Fibroblast of lung (primary cell): ENCODE measurements at regions not wholly inside any gene's neighbourhood (a gene's known extent, or its start where the extent isn't known, plus 50 kb on each side); places are given as distances from the start of the nearest gene placed in this dataset.

Experiments used
- DNase-seq, 2 donors: peaks; one replicate each; pipeline versions ENCODE4 v3.0.0 to v3.0.0-alpha.2; 2010; ENCODE audit warnings: low read depth in 2 of 2
- H2AFZ ChIP-seq: 2 replicates; pipeline ENCODE4 v1.5.1; 2012; ENCODE audit warnings: low read length, control low read depth, inconsistent platforms
- H3K27ac ChIP-seq: 2 replicates; pipeline ENCODE4 v1.5.1; 2011; ENCODE audit warnings: low read length, control low read depth; ENCODE audit not compliant: insufficient read depth
- H3K27me3 ChIP-seq: 2 replicates; pipeline ENCODE4 v1.5.1; 2011; ENCODE audit warnings: mild to moderate bottlenecking, low read length; ENCODE audit not compliant: control insufficient read depth, insufficient read depth
- H3K36me3 ChIP-seq: 2 replicates; pipeline ENCODE4 v1.5.1; 2011; ENCODE audit warnings: low read length; ENCODE audit not compliant: control insufficient read depth, insufficient read depth
- H3K4me1 ChIP-seq: 2 replicates; pipeline ENCODE4 v1.5.1; 2011; ENCODE audit warnings: low read length; ENCODE audit not compliant: control insufficient read depth, insufficient read depth; ENCODE audit errors: extremely low read depth
- H3K4me2 ChIP-seq: 2 replicates; pipeline ENCODE4 v1.5.1; 2011; ENCODE audit warnings: low read length, control low read depth; ENCODE audit not compliant: insufficient read depth; ENCODE audit errors: extremely low read depth
- H3K4me3 ChIP-seq, 4 experiments: fragments of 200-600 bp in 1 of 4; sonication (generic) in 1 of 4; replicated peaks in 1 of 4; 2 replicates each; pipeline ENCODE4 v1.5.1; 2011 to 2016; ENCODE audit warnings: low read length in 4 of 4, low read depth in 3 of 4, mild to moderate bottlenecking in 3 of 4, control low read depth in 2 of 4, inconsistent platforms in 1 of 4, mixed read lengths in 1 of 4; ENCODE audit not compliant: insufficient read depth in 1 of 4; ENCODE audit errors: control extremely low read depth in 1 of 4
- H3K79me2 ChIP-seq: 2 replicates; pipeline ENCODE4 v1.5.1; 2012; ENCODE audit warnings: mild to moderate bottlenecking, low read length, inconsistent platforms; ENCODE audit not compliant: control insufficient read depth, insufficient read depth
- H3K9ac ChIP-seq: 2 replicates; pipeline ENCODE4 v1.5.1; 2011; ENCODE audit warnings: mild to moderate bottlenecking, low read length, control low read depth; ENCODE audit not compliant: insufficient read depth
- H3K9me3 ChIP-seq: 2 replicates; pipeline ENCODE4 v1.5.1; 2012; ENCODE audit warnings: low read depth, low read length; ENCODE audit not compliant: control insufficient read depth, insufficient read depth
- H4K20me1 ChIP-seq: 2 replicates; pipeline ENCODE4 v1.5.1; 2011; ENCODE audit warnings: low read length; ENCODE audit not compliant: control insufficient read depth, insufficient read depth; ENCODE audit errors: extremely low read depth
- CTCF ChIP-seq, 2 donors: IDR thresholded peaks in 1 of 2; conservative IDR thresholded peaks in 1 of 2; 1 replicate in 1 of 2; 2 replicates in 1 of 2; pipeline ENCODE4 v1.5.1; 2011 to 2012; ENCODE audit warnings: low read length in 2 of 2, control low read depth in 1 of 2, inconsistent platforms in 1 of 2, low read depth in 1 of 2, mild to moderate bottlenecking in 1 of 2
- EZH2 ChIP-seq: IDR thresholded peaks from 2 replicates; pipeline ENCODE4 v1.5.1; 2012; ENCODE audit warnings: low read length, control low read depth, mild to moderate bottlenecking; ENCODE audit errors: missing control alignments

GRCh38 chr4:26171941-26172340, 148.9 kb upstream of the RBPJ start:
- TF ChIP-seq EZH2 (no peak), CTCF (conservative IDR thresholded peaks at IDR 0.05 in 1 of 2, IDR thresholded peaks at IDR 0.05 in 1 of 2; ENCODE audit: low read depth in 1 of 2, low read length in 2 of 2) (no peak)
- H3K4me2 ChIP-seq = peak overlapping the region; percentile 7
- DNase-seq = peak; percentile 95 to 99
- no peak overlapping the region for H3K4me3 ChIP-seq
- no peaks in the 10 kb centered on the region for H3K27me3 ChIP-seq
- H3K4me1 ChIP-seq = peaks cover 16% of the 10 kb centered on the region
- H3K27ac ChIP-seq = peak overlapping the region; percentile 81
- H3K9ac ChIP-seq = no peak overlapping the region
- no peaks in the 10 kb centered on the region for H3K9me3 ChIP-seq
- no peaks in the 10 kb centered on the region for H3K79me2 ChIP-seq
- H3K36me3 ChIP-seq = no peaks in the 10 kb centered on the region
- H4K20me1 ChIP-seq = no peaks in the 10 kb centered on the region
- H2AFZ ChIP-seq = no peak overlapping the region

GRCh38 chr4:26173619-26174018, 147.2 kb upstream of the RBPJ start:
- no peak overlapping the region for H3K9ac ChIP-seq
- peak; percentile 72 to 86 for DNase-seq
- no peaks in the 10 kb centered on the region for H3K36me3 ChIP-seq
- H4K20me1 ChIP-seq = no peaks in the 10 kb centered on the region
- H2AFZ ChIP-seq = no peak overlapping the region
- no peak for TF ChIP-seq CTCF (conservative IDR thresholded peaks at IDR 0.05 in 1 of 2, IDR thresholded peaks at IDR 0.05 in 1 of 2; ENCODE audit: low read depth in 1 of 2, low read length in 2 of 2)
- TF ChIP-seq EZH2 = no peak
- no peaks in the 10 kb centered on the region for H3K27me3 ChIP-seq
- H3K4me2 ChIP-seq = no peak overlapping the region
- peak overlapping the region; percentile 64 for H3K27ac ChIP-seq
- H3K79me2 ChIP-seq = no peaks in the 10 kb centered on the region
- H3K4me3 ChIP-seq = no peak overlapping the region
- H3K4me1 ChIP-seq = peaks cover 18% of the 10 kb centered on the region
- H3K9me3 ChIP-seq = no peaks in the 10 kb centered on the region

GRCh38 chr4:26174027-26174426, 146.8 kb upstream of the RBPJ start:
- Histone ChIP-seq H3K4me3 (no peak overlapping the region), H2AFZ (no peak overlapping the region), H3K27me3 (no peaks in the 10 kb centered on the region), H3K4me1 (peaks cover 18% of the 10 kb centered on the region), H3K27ac (peak overlapping the region; percentile 64), H4K20me1 (no peaks in the 10 kb centered on the region), H3K36me3 (no peaks in the 10 kb centered on the region), H3K9me3 (no peaks in the 10 kb centered on the region), H3K79me2 (no peaks in the 10 kb centered on the region), H3K9ac (no peak overlapping the region), H3K4me2 (no peak overlapping the region)
- TF ChIP-seq CTCF (conservative IDR thresholded peaks at IDR 0.05 in 1 of 2, IDR thresholded peaks at IDR 0.05 in 1 of 2; ENCODE audit: low read depth in 1 of 2, low read length in 2 of 2) (no peak), EZH2 (no peak)
- no peak for DNase-seq
